Large intestine (tissue), 3 donors: ENCODE measurements at regions not wholly inside any gene's neighbourhood (a gene's known extent, or its start where the extent isn't known, plus 50 kb on each side); places are given as distances from the start of the nearest gene placed in this dataset.

Source experiments
- DNase-seq, 2 donors: peaks; one replicate each; pipeline versions ENCODE4 v3.0.0 to v3.0.0-alpha.2; 2013
- H3K27ac ChIP-seq: one replicate; pipeline ENCODE4 v1.5.1; 2013; ENCODE audit warnings: low read length
- H3K27me3 ChIP-seq: 2 replicates; pipeline ENCODE4 v1.6.1; 2013; ENCODE audit warnings: low read length; ENCODE audit not compliant: control insufficient read depth, insufficient read depth
- H3K36me3 ChIP-seq: 2 replicates; pipeline ENCODE4 v1.6.1; 2013; ENCODE audit warnings: low read length; ENCODE audit not compliant: control insufficient read depth, insufficient read depth
- H3K4me1 ChIP-seq: one replicate; pipeline ENCODE4 v1.6.1; 2013; ENCODE audit warnings: low read length; ENCODE audit not compliant: control insufficient read depth, insufficient read depth
- H3K4me3 ChIP-seq: one replicate; pipeline ENCODE4 v1.5.1; 2013; ENCODE audit warnings: low read length
- H3K9me3 ChIP-seq: one replicate; pipeline ENCODE4 v1.6.1; 2013; ENCODE audit warnings: mild to moderate bottlenecking, low read depth, low read length, moderate library complexity; ENCODE audit not compliant: control insufficient read depth
- WGBS: methylation state at CpG from one replicate; pipeline ENCODE4 v1.1.5; 2013; ENCODE audit warnings: low lambda C conversion rate; ENCODE audit not compliant: insufficient coverage; 5-methylcytosine and 5-hydroxymethylcytosine counted together

DNA sequence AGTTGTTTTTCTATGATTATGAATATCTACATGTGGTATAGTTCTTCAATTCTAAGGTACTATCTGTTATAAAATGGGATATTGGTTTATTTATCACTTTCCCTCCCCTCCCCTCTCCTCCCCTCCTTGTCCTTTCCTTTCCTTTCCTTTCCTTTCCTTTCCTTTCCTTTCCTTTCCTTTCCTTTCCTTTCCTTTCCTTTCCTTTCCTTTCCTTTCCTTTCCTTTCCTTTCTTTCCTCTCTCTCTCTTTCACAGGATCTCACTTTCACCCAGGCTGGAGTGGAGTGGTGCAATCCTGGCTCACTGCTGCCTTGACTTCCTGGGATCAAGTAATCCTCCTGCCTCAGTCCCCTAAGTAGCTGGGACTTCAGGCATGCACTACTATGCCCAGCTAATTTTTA lies 466.8 kb downstream of the DMAC1 start:
- no peak for DNase-seq
- no peaks in the 10 kb centered on the region for H3K9me3 ChIP-seq
- no peaks in the 10 kb centered on the region for H3K27me3 ChIP-seq
- no peak overlapping the region for H3K27ac ChIP-seq
- no peak overlapping the region for H3K4me3 ChIP-seq
- no peaks in the 10 kb centered on the region for H3K36me3 ChIP-seq
- H3K4me1 ChIP-seq, result no peaks in the 10 kb centered on the region

DNA sequence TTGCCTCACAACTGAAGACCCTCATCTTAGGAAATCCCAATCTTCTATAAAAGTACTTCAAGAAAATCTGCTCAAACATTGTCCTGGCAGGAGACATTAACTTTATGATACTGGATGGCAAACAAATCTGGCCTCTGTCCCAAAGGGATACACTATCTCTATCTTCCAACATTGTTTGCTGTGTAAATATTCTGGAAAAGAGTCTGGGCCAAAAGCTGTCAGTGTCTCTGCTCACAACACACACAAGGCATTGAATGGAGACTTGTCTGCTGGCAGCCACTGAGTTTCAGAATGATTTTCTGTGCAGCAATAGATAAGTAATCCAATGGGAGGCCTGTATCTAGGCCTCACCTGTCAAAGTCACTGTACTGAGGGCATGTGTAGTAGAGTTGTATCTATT lies 471.1 kb downstream of the DMAC1 start:
- Histone ChIP-seq H3K27ac (no peak overlapping the region), H3K9me3 (no peaks in the 10 kb centered on the region), H3K4me1 (no peaks in the 10 kb centered on the region), H3K36me3 (no peaks in the 10 kb centered on the region), H3K4me3 (no peak overlapping the region), H3K27me3 (no peaks in the 10 kb centered on the region)
- DNase-seq, result no peak

DNA sequence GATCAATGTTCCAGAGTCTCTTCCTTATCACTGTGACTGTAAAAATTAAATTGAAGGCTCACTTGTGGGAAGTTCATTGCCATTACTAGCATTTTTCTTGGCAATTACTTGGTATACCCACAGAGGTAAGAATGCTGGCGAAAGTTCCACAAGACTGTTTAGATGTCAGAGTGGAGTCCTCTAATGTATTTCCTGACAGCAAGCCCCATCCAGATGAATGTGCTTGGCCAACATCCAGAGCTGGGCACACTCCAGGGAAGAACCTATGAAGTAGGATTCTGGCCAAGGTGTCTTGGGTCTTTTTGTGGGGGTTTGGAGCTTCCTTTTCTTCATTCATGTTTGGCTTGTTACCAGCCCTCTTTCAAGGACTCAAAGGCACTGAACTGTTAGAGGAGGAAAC lies 473.6 kb downstream of the DMAC1 start:
- Histone ChIP-seq H3K27ac (no peak overlapping the region), H3K36me3 (no peaks in the 10 kb centered on the region), H3K27me3 (no peaks in the 10 kb centered on the region), H3K9me3 (no peaks in the 10 kb centered on the region), H3K4me1 (no peaks in the 10 kb centered on the region), H3K4me3 (no peak overlapping the region)
- no peak for DNase-seq
- no CpG with 5 or more reads among the region's 1 CpG for WGBS

DNA sequence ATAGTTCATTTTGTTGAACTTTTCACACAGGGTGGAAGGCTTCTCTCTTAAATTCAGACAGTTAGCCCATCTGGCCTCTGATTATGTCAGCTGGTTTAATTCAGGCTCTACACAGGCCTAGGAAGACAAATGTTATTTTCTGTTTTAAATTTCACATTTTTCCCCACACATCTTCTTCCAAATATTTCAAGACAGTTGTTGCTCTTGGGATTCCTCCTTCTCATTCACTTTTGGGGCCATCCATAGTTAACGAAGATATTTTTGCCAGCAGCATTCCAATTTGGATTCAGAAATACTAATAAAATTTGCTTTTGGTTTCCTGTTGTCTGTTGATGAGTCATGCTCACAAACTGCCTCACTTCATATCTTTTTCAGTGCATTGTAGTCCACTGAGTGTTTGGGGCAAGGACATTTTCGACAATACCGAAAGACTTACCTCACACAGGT lies 475.4 kb downstream of the DMAC1 start:
- 80% methylated on average over 2 of the region's 3 CpGs for WGBS
- Histone ChIP-seq H3K9me3 (no peaks in the 10 kb centered on the region), H3K4me3 (no peak overlapping the region), H3K36me3 (no peaks in the 10 kb centered on the region), H3K4me1 (no peaks in the 10 kb centered on the region), H3K27ac (no peak overlapping the region), H3K27me3 (no peaks in the 10 kb centered on the region)
- DNase-seq, result no peak

DNA sequence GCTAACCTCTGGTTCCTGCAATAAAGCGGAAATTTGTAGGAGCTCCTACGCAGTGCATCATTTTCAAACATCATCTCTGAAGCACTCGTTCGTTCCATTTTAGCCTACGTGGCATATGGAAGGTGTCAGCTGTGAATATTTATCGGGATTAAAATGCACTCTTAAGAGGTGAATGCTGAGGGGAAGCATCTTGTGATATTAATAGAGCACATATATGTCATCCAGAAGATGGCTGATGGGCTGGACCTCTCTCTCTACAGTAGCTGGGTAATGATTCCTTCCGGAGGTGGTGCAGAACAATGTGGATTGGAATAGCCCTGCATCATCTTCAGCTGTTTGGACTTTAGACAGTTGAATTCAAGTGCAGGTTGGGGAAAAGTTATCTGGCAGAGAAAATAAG lies 478.7 kb downstream of the DMAC1 start:
- WGBS, result no CpG with 5 or more reads among the region's 7 CpGs
- Histone ChIP-seq H3K27me3 (no peaks in the 10 kb centered on the region), H3K4me1 (no peaks in the 10 kb centered on the region), H3K4me3 (no peak overlapping the region), H3K9me3 (no peaks in the 10 kb centered on the region), H3K36me3 (no peaks in the 10 kb centered on the region), H3K27ac (no peak overlapping the region)
- no peak for DNase-seq

DNA sequence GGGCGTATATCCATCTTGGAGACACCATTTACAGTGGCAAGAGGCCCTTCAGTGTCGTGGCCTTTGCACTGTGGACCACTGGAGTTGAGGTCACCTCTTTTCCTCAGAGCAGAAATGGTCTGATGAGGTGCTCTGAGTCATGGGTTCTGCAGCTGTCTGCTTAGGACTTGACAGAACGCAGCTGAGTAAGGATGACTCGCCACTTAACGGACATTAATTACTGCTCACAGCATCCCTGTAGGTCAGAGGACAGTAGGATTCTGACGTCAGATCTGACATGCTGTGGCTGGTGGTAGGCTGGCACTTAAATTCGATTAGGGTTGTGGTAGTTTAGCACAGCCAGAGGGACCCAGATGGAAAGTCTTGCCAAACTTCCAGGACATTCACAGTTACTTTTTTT lies 479.4 kb downstream of the DMAC1 start:
- Histone ChIP-seq H3K4me3 (no peak overlapping the region), H3K36me3 (no peaks in the 10 kb centered on the region), H3K27ac (no peak overlapping the region), H3K4me1 (no peaks in the 10 kb centered on the region), H3K27me3 (no peaks in the 10 kb centered on the region), H3K9me3 (no peaks in the 10 kb centered on the region)
- 100% methylated on average over 1 of the region's 7 CpGs for WGBS
- DNase-seq, result no peak

DNA sequence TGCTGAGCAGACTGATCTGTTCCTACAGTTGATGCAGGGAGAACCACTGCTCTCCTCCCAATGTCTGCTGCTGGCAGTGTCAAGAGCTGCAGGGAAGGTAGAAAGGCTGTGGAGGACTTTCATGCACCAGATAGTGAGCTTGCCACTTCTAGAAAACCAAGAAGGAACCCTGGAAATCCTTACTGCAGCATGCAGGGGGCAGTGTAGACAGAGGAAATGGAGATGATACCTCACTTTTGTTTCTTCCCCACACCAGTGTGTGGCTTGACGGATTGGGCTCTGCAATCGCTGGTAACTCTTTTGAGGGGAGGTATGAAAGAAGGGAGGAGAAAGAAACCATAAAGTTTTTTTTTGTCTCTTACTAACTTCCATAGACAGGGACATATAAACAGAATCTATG lies 480.7 kb downstream of the DMAC1 start:
- DNase-seq, result no peak
- Histone ChIP-seq H3K36me3 (no peaks in the 10 kb centered on the region), H3K27me3 (no peaks in the 10 kb centered on the region), H3K4me3 (no peak overlapping the region), H3K4me1 (no peaks in the 10 kb centered on the region), H3K27ac (no peak overlapping the region), H3K9me3 (peaks cover 7% of the 10 kb centered on the region)
- 100% methylated on average over 1 of the region's 2 CpGs for WGBS

DNA sequence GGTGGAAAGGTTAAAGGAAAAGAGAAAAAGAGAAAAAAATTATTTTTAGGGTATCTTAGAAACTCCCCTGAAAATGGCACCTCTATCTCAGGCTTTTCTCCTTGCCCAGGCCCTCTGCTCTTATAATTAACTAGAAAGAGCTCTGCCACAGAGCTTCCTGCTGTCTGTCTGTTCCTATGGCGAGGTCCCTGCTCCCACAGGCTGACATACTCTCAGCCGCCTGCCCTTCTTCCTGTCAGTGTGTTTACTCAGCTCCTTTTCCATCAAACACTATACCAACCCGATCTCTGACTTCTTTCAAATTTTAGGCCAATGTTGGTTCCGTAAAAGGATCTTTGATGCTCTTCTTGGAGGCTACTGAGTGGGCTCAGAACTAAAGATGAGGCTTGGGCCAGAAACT lies 482.6 kb downstream of the DMAC1 start:
- WGBS, result no CpG with 5 or more reads among the region's 4 CpGs
- Histone ChIP-seq H3K27ac (no peak overlapping the region), H3K4me1 (no peaks in the 10 kb centered on the region), H3K4me3 (no peak overlapping the region), H3K36me3 (no peaks in the 10 kb centered on the region), H3K9me3 (peaks cover 24% of the 10 kb centered on the region), H3K27me3 (no peaks in the 10 kb centered on the region)
- DNase-seq, result no peak

DNA sequence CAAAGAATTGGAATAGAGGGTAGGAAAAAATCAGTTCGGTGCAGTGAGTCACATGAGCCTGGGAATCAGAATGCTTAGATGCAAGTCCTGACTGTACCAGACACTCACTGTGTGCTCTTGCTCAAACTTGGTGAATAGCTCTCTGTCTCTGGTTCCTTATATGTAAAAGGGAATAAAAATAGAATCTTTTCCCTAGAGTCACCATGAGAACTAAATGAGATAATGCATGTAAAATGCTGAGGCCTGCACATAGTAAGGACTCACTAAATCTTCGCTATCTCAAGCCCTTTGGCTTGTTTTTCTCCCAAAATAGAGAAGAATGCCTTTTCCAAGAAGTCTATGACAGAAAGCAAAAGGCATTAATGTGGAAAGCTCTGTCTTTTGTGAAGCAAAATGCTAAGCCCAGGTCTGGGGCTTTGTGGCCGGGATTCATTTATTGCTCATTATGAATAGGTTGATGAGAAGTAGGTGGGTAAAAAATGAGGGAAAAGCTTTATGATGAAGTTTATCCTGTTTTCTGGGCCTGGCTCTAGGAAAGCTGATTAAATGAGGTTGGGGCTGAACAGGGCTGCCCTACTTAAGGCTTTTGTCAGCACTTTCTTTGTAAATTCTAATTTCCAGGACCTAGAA lies 483.3 kb downstream of the DMAC1 start:
- no peak for DNase-seq
- WGBS, result 100% methylated on average over 1 of the region's 3 CpGs

DNA sequence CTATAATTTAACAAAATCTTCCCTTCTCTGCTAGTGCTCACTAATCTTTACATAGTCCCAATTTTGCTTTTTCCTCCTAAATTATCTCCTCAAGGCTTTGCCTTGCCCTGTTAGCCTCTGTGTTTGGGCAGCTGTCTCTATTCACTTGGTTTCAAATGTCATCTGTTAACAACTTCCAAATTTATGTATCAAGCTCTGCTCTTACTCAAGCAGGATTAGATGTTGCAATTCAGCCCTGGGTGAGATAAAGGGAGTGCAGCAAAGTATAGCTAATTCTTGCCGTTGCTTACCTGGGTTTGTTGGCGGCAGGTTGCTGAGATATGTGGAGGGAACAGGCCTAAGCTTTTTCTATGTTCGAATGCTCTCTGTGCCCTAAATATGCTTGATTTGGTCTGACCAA lies 483.8 kb downstream of the DMAC1 start:
- Histone ChIP-seq H3K27ac (no peak overlapping the region), H3K4me3 (no peak overlapping the region), H3K9me3 (peaks cover 24% of the 10 kb centered on the region), H3K4me1 (no peaks in the 10 kb centered on the region), H3K36me3 (no peaks in the 10 kb centered on the region), H3K27me3 (no peaks in the 10 kb centered on the region)
- DNase-seq, result no peak
- no CpG with 5 or more reads among the region's 3 CpGs for WGBS

More for the DNA sequence above, 483.3 kb downstream of the DMAC1 start:
- Histone ChIP-seq H3K4me1 (no peaks in the 10 kb centered on the region), H3K27ac (no peak overlapping the region), H3K9me3 (peaks cover 24% of the 10 kb centered on the region), H3K4me3 (no peak overlapping the region), H3K36me3 (no peaks in the 10 kb centered on the region), H3K27me3 (no peaks in the 10 kb centered on the region)

DNA sequence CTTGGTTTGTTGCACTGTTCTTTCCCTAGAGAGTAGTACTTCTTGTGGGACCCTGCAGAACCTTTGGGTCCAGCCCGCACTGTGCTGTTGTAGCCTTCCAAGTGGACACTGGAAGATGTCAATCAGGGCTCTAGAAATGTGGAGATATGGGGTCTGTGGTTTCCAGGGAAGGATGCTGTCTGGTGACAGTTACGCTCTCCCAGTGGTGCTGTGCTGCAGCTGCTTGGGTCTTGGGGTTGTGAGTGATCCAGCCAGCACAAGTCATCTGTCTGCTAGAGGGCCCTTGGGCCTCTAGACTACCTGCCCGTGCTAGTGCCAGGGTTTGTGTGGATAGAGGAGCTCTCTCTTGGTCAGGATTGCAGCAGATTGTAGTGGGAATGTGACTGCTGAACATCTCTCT lies 484.5 kb downstream of the DMAC1 start:
- H3K27ac ChIP-seq, result no peak overlapping the region
- H3K36me3 ChIP-seq, result no peaks in the 10 kb centered on the region
- no peak for DNase-seq
- no peaks in the 10 kb centered on the region for H3K4me1 ChIP-seq
- peaks cover 24% of the 10 kb centered on the region for H3K9me3 ChIP-seq
- WGBS, result no CpG with 5 or more reads among the region's 3 CpGs
- H3K27me3 ChIP-seq, result no peaks in the 10 kb centered on the region
- no peak overlapping the region for H3K4me3 ChIP-seq
